GM21528 (cell line): ENCODE measurements at regions not wholly inside any gene's neighbourhood (a gene's known extent, or its start where the extent isn't known, plus 50 kb on each side); places are given as distances from the start of the nearest gene placed in this dataset.

Experiments used
- ATAC-seq: cut with Tn5 transposase; IDR thresholded peaks from one replicate; pipeline ENCODE4 v1.9.1; 2021; ENCODE audit warnings: mild to moderate bottlenecking, moderate library complexity; ENCODE audit not compliant: unreplicated experiment, low FRiP score

DNA sequence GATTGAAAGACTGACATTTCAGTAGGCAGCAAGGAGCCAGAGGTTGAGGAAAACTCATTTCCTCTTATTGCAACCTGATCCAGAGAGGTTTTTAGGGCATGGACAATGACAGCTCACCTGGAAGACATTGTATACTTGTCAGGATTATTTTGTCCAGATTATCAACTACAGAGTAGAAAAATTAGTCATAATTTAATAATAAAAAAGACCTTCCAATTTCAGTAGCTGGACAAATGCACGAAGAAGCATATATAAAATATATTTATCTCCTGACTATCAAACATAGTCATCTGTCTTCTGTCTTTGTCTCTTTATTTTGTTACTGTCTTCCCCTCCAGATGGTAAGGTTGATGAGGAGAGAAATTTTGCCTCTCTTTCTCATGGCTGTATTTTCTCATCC is 330.6 kb upstream of the RAG2 start:
- ATAC-seq = no peak

DNA sequence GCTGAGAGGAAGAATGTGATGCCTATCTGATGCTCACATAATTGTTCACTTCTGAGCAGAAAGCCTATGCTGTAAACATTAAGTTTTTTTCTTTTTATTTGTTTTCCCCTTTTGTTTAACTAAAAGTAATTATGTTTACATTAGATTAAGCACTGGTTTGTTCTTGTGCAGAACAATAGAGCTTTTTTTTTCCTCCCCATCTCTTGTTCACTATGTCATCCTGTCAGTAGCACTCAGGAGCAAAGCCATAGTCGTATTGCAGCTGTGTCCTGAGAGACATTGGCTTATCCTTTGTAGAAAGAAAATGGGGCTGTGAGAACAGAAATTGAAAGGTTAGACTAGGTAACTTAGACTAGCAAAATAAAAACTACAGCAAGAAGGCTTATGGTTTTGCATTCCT is 301.8 kb upstream of the RAG2 start:
- ATAC-seq = no peak

DNA sequence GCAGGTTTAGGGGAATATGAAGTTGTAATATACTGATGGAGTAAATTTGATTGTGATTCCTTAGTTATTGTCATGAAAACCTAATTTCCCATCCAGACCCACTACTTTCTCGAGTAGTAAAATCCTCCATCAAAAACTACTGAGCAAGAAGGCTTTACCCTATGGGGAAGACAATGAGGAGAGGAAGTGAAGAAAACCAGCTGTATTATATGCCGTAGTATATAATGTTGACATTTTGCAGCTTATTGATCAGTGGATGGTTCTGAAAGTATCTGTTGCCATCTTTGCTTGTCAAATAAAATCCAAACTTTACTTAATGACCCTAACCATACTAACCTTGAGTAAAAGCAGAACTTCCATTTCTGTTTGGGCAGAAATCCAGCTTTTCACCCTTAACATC is 292.8 kb upstream of the RAG2 start:
- no peak for ATAC-seq

DNA sequence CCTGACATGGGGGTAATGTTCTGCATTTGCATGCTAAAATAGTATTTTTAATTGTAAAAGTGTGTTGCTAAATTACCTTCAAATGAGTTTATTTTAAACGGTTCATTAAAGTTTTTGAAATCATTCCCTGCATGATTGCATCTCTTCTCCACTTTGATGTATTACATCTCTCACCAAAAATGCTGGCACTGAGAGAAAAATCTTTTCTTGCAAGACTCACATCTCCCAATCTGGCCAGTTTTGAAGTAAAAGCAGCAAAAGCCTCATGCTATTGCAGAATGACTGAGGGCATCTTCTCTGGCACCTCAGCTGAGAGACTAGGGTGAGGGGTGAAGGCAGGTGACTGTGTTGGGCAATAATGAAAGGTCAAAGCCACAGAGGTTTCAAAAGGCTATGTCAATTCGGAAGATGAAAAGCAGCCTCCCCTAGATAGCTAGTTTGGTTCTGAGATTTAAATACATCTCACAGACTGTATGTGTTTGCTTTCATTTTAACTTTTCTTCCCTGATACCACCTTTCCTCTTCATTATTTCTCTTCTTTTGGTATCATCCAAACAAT is 292.2 kb upstream of the RAG2 start:
- ATAC-seq = no peak

DNA sequence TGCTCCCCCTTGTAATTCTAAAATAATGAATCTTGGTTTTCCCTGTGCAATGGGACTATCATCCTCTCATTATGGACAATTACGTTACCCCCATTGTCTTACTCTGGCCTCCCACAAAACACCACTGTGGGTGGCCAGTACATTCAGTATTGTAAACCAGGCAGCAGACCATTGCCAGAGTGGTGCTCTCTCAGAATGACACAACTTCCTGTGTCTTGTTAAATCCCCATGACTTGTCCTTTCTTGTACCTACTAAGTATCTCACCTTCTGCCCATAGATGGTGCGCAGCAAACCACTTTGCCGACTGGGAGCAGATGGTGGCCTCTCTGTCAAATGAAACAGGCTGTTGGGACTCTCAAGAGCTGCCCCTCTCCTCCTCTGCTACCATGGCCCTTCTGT is 287.1 kb upstream of the RAG2 start:
- ATAC-seq = no peak

DNA sequence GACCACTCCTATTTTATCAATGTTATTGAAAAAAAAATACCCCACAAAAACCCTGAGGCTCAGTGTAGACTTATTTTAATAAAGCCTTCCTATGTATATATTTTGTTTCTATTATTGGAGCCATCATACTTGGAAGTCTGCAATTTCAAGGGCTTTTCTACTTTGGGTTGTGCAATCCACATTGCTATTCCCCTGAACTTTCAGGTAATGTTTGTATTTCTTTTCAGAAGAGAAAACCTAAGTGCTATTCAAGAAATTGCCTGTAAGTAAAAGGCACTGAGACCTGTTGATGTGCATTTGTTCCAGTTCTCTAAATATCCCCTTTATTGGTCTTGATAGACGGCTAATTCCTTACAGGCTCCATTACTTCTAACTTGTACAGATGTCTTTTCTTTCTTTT is 280.7 kb upstream of the RAG2 start:
- ATAC-seq = no peak

DNA sequence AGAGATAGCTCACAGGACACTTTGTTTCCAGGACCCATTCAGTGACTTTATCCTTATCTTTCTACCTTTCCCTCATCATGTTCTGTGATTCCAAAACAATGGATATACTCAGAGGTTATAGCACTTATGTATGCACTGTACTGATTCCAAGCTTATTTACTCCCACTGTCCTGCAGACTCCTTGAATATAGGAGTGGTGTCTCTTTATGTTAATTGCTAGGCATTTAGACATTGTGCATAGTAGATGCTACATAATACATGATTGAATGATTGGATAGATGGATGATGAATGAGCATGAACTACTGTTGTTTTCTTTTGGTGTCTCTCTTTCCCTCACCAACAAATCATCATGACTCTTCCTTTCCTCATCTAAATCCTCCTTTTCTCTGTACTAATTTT is 279.1 kb upstream of the RAG2 start:
- no peak for ATAC-seq

DNA sequence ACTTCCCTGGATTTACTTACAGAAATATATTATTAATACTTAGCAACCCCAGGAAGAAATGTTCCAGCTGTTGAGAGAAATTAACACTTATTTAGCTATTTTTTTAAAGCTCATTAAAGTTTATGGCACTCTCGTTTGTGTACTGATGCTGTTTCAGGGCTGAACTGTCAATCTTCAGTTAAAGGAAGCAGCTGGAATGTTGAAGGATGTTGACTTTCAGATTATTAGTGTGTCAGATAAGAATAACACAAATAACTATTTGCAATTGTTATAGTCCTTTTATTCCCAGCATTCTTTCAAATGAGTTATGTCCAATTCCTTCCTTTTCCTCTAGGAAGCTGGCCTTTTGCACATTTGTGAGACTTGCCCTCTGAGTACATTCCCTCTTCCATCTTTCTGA is 278.2 kb upstream of the RAG2 start:
- no peak for ATAC-seq

DNA sequence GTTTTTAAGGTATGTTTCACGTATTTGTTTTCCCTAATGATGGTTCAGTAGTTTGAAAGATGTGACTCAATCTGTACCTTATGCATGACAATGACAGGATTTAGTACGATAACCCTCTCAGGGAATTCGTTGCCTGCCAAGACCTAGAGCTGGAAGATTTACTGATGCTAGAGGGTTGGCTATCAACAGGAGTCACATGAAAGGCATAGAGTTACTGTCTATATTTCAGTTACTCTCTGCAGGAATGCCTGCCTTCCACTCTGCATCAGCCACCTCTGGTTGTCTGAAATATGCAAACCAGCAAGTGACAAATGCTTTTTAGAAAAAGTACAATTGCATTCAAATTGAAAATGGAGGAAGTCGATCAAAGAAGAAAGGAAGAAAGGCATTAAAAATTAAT is 276.3 kb upstream of the RAG2 start:
- ATAC-seq = no peak

DNA sequence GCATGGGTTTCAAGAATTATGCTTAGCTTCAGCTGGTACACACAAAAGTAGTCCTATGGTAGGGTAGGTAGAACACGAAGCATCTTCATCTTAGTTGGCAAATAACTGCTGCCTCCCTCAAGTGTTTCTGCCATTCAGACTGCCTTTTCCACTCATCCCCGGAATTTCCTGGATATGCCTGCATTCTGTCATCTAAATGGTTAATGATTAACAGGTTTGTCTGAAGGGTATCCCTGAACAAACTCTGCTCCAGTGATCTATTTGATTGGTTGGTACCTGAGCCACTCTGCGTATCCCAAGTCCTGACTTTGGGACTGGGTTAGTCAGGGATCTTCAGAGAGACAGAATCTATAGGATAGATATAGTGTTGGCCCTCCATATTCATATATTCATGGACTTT is 272.3 kb upstream of the RAG2 start:
- ATAC-seq = no peak

DNA sequence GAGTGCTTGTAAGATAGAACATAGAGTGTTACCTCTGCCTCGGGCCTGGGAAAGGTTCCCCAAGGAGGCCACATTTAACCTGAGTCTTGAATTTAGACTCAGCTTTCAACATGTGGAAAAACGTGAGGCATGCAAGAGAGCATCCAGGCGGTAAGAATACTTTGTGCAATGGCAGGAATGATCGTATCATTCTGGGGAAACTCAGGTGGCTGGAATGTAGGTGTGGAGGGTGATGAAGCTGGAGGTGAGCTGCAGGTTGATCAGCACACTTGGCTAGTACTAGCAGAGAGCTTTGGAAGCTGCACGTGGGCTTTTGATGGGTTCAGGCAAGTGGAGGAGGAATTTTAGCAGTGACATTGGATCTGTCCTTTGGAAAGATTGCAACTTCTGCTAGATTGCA is 270.3 kb upstream of the RAG2 start:
- no peak for ATAC-seq

DNA sequence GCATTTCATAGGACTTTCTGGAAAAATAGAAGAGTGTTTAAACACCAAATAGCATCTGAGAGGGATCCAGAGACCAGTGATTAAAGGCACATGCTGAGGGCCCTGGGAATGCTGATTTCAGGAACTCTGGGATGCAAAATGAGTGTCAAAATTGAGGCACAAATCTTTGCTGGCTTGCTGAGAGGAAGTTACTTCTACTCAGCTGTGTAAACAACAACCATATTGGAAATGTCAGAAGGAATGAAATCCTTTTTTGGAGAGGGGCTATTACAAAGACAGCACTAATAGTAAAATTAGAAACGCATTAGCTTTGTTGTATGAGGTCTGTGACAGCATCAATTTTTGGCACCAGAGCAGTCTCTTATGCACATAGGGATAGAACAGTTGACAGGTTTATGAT is 267.8 kb upstream of the RAG2 start:
- no peak for ATAC-seq

DNA sequence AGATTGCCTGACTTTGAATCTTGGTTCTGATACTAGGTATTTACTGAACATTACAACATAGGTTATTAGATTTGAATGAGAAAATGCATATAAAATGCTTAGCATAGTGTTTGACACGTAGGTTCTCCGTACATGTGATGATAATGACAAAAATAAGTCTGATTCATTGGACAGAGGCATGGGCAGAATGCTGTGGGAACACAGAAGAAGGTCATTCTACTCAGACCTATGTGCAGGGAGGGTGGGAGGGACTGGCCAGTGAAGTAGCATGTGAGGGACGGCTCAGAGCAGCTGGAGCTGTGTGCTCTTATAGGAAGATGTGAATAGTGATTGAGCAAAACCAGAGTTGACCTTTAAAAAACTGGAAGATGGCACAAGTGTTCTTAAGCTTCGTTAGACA is 256.8 kb upstream of the RAG2 start:
- ATAC-seq = no peak

DNA sequence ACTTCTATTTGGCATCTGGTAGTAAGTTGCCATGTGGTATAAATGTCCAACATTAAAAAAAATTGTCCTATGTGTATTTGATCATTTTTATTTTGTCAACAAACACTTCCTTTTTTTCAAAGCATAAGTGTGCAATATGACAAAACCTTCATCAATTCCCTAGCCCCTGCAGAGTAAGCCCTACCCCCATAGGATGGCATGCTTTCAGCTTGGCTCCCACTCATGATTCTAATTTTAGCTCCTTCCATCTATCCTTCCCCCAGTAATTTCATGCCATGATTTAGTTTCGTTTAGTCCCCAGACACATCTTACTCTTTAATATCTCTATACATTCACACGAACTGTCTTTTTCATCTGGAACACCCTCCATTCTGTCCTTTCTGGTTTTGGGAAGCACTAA is 250.6 kb upstream of the RAG2 start:
- no peak for ATAC-seq

DNA sequence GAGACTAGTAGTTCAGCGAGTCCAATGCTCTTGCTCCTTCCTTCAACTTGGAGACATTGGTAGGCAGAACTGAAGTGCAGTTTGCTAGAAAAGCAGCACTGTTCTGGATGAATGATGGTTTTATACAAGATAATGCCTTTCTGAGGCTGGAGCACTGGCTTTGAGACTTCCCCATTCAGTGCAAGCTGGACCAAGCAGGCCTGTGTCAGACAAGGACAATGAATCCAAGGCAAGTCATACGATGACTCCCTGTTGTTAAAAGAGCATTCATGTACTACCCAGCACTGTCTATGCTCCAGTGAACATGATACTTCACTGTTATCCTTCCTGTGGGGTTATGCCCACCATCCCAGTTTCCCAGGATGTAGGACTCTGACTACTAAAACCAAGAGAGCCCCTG is 242.3 kb upstream of the RAG2 start:
- ATAC-seq = no peak

DNA sequence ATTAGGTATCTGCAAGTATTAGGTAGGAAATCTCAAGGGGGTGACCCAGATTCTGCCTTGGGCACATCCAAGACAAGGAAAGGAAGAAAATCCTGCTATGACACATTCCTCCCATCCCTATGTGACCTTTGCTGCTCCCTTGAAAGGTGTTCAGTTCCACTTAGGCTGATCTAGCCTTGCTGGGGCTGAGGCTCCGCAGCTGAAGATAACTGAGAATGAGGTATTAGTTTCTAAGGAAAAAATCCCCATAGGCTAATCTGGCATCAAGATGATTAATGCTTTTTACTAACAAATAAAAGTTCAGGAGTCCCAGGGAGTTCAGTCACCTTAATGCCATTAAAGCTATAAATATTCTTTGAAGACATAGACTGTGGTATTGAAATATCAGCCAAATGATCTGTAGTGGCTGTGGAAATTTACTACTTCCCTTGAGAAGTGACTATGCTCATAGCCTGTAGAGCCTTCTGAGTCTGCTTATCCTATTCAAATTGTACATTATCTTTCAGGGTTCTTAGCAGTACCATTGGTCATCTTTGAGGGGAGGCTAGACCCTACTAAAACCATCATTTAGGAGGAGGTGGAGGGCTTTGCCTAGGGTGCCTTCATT is 239.9 kb upstream of the RAG2 start:
- ATAC-seq = no peak

DNA sequence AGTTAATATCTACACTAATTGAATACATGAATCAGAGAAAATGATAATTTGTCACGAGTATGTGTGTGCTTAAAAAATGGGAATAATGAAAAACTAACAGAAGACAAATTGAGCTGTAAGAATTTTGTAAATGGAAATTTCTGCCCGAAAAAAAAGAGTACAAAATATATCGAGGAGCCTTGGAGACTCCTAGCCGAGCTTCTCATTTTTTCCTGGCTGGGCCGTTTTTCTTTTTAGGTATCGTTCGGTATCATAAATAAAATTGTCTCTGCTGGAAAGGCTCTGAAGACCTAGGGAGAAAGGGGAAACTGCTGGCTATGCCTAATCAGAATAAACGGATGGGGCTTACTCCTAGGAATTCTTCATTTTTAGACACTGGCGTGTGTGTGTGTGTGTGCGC is 227.2 kb upstream of the RAG2 start:
- ATAC-seq = no peak

DNA sequence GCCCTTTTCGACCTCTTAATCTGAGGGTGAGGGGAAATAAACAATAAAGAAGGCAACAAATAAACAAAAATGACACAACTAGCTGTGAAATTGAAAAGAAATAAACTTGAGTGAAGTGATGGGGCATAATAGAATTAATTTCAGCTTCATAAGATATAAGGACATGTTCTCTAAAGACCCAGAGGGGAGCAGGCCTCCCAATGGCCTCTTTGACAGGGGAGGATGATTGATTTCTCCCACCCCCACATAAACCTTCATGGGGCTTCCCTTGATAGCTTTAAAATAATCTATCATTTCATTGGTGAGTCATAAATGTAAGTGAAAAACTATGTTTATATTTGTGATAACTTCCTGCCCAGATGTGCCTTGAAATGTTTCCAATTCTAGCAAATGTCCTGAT is 226.3 kb upstream of the RAG2 start:
- ATAC-seq = no peak

DNA sequence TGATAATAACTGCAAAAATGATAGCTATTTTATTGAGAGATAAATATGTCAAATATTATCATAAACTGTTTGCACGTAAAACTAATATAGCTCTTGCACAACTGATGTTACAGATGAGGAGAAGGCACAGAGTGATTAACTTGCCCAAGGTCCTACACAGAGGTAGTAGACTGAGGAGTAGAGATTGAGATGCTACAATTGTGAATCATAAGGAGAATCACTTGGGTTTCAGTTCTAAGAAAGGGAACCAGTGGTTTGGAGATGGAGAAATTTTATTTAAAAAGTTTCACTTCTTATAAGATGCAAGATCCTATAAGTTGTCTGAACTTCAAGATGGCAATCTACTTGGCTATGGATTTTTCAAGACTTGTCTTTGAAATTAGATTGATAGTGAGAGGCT is 224.8 kb upstream of the RAG2 start:
- ATAC-seq = no peak

DNA sequence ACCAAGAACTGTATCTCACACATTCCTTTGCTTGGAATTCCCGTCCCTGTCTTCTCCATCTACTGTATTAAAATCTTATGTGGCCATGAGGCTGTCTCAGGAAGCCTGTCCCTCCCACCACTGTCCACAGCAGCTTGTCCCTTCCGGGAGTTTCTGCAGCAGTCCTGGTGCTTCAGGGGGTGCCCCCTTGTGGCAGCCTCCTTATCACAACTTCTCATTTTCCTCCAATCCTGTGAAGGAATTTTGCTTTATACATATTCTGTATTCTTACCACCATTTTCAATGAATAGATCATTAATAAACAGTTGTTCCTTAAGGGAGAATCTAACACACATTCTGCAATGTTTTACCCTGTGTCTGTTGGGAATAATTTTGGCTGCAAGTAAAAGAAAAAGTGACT is 220.4 kb upstream of the RAG2 start:
- ATAC-seq = no peak

DNA sequence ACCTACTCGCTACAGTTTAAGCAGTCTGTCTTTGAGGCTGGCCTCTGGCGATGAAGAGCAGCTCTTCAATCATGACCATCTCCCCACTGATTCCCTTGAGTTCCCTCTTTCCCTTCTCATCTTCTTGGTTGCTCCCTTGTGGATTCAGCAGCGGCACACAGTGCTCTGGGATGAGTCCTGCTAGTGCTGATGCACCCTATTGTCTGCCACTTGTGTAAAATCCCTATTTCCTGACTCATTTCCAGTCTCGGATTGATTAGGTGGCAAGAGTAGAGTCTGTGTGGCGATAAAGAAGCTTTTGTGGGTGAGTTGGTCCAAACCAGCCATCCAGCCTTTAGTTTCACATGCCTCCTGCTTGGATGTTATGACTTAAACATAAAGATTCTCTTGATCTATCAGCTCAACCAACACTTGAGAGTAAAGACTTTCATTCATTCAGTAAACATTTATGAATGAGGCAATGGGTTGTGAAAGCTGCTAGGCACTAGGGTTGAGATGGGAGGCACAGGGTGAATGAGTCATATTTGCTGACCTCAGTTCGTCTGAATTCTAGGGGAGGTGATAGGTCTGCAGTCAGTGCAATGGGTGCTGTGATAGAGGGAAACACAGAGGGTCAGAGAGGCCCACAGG is 219.4 kb upstream of the RAG2 start:
- no peak for ATAC-seq

DNA sequence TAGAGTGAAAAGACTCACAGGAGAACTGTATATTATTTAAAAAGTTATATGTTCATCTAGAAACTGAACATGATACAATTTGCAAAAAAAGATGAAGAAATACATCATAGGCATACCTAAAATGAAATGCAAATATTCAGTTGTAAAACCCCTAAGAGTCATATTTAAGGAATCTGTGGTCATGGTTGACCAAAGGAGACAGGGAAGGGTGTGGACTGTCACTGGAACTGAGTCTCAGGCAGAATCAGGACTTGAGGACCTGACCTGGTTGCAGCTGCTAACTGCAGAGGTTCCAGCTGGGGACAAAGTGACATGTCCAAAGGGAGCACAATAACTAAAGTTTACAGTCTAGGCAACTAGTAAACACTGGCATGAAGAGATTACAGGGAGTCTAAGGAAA is 211.3 kb upstream of the RAG2 start:
- no peak for ATAC-seq

DNA sequence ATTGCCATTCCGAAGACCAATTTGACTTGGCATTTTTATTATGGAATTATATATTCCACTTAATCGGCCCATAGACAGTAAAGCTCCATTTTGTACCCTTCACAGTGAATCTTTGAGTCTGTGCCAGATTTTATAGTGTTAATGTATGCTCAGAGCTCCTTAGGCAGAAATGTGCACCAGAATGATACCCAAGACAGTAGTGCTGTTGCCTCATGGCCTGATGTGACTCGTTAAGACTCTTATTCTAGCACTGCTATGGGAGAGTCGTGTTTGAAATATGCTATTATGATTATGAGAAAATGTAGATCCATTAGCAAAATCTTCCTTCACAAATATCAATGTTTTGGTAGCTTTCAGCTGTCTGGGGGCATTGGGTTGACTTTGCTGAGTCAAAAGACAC is 209.8 kb upstream of the RAG2 start:
- no peak for ATAC-seq
